Endothelial cell (in vitro differentiated cells): ENCODE measurements at regions not wholly inside any gene's neighbourhood (a gene's known extent, or its start where the extent isn't known, plus 50 kb on each side); places are given as distances from the start of the nearest gene placed in this dataset.

Experiments
- DNase-seq: peaks from one replicate; pipeline ENCODE4 v3.0.0; 2021; ENCODE audit warnings: low spot score
- H3K27ac Mint-ChIP-seq: one replicate; pipeline ENCODE4 v1.8.0; 2021; ENCODE audit warnings: mixed read lengths, inconsistent platforms; ENCODE audit not compliant: unreplicated experiment
- H3K27me3 Mint-ChIP-seq: one replicate; pipeline ENCODE4 v1.8.0; 2021; ENCODE audit warnings: mild to moderate bottlenecking, moderate library complexity, mixed read lengths, inconsistent platforms; ENCODE audit not compliant: unreplicated experiment
- H3K36me3 Mint-ChIP-seq: one replicate; pipeline ENCODE4 v1.8.0; 2021; ENCODE audit warnings: mild to moderate bottlenecking, low read depth, mixed read lengths, inconsistent platforms; ENCODE audit not compliant: unreplicated experiment
- H3K4me1 Mint-ChIP-seq: one replicate; pipeline ENCODE4 v1.8.0; 2021; ENCODE audit warnings: mild to moderate bottlenecking, mixed read lengths, inconsistent platforms; ENCODE audit not compliant: unreplicated experiment
- H3K4me3 Mint-ChIP-seq: one replicate; pipeline ENCODE4 v1.8.0; 2021; ENCODE audit warnings: mild to moderate bottlenecking, mixed read lengths, inconsistent platforms; ENCODE audit not compliant: unreplicated experiment
- H3K9me3 Mint-ChIP-seq: one replicate; pipeline ENCODE4 v1.8.0; 2021; ENCODE audit warnings: mixed read lengths, inconsistent platforms; ENCODE audit not compliant: unreplicated experiment
- TF ChIP-seq, protein P1 (sequence below): fragments of 200-600 bp; sonication (generic); IDR thresholded peaks from one replicate; pipeline ENCODE4 v1.5.0; 2021; ENCODE audit warnings: antibody characterized with exemption; ENCODE audit not compliant: unreplicated experiment

DNA sequence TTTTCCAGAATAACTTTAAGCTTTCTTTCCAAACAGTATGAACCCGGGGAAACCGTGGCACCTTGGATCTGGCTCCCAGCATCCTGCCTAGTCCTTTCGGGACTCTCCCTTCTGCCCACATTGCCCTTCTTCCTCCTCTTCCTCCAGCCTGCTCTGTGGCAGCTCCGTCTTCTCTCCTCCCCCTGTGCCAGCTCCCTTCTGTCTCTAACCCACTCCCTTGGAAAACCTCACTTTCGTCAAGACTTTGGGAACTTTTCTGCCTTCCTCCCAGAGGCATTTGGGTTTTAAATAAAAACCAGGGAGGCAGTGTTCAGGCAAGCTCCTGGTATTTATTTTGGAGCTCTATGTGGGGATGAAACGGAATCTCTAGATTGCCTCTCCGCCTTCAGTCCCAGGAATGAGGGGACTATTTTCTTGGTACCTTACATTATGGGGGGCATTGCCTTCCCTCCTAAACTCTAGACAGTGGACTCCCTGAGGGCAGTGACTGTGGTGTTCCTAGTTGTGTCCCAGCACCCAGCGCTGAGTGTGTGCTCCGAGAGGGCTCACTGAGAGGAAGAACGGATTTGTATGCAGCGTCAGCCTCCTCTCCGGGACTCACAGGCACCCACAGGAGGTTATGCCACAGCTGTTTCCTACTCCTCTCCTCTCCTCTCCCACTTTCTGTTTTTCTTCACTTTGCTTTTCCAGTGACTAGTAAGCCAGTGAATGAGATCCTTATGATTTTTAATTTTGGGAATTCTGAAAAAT, 105.4 kb upstream of the MRPS22 start:
- TF ChIP-seq, protein P1, sequence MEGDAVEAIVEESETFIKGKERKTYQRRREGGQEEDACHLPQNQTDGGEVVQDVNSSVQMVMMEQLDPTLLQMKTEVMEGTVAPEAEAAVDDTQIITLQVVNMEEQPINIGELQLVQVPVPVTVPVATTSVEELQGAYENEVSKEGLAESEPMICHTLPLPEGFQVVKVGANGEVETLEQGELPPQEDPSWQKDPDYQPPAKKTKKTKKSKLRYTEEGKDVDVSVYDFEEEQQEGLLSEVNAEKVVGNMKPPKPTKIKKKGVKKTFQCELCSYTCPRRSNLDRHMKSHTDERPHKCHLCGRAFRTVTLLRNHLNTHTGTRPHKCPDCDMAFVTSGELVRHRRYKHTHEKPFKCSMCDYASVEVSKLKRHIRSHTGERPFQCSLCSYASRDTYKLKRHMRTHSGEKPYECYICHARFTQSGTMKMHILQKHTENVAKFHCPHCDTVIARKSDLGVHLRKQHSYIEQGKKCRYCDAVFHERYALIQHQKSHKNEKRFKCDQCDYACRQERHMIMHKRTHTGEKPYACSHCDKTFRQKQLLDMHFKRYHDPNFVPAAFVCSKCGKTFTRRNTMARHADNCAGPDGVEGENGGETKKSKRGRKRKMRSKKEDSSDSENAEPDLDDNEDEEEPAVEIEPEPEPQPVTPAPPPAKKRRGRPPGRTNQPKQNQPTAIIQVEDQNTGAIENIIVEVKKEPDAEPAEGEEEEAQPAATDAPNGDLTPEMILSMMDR, result no peak
- Mint-ChIP-seq H3K36me3 (no peaks in the 10 kb centered on the region), H3K4me3 (no peak overlapping the region), H3K9me3 (no peaks in the 10 kb centered on the region), H3K27ac (no peak overlapping the region), H3K27me3 (peaks cover 2% of the 10 kb centered on the region), H3K4me1 (peaks cover 17% of the 10 kb centered on the region)
- DNase-seq, result no peak

DNA sequence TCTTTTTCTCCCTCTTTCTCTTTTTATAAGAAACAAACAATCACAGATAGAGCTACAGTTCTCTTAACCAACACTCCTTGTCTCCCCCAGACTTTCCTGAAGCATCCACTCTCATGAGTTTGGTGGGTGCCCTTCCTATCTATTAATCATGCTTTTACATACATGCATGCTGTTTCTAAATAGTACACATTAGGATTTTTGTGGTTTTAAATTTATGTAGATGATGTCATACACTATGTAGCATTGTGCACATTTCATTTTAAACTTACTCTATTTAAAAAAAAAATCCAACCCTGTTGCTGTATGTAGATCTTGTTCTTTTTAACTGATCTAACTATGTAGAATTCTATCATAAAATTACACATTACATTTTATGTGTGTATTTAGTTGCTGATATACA, 104.3 kb upstream of the MRPS22 start:
- Mint-ChIP-seq H3K36me3 (no peaks in the 10 kb centered on the region), H3K27me3 (peaks cover 2% of the 10 kb centered on the region), H3K27ac (no peak overlapping the region), H3K9me3 (no peaks in the 10 kb centered on the region), H3K4me1 (peaks cover 17% of the 10 kb centered on the region), H3K4me3 (no peak overlapping the region)
- no peak for DNase-seq
- TF ChIP-seq, protein P1, result no peak

DNA sequence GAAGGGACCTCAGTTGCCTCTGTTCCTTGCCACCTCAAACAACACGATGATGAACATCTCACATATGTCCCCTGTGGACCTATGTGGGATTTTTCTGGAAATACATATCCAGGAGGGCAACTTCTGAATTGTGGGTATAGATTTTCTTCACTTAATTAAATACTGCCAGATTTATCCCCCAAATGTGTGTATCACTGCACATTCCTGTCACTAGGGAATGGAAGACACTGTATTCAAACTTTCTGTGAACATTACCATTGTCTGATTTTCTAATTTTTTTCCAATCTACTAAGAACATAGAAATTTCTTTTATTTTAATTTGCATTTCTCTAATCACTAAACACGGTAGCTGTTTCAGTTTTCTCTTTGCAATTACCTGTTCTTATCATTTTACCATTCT, 102.0 kb upstream of the MRPS22 start:
- no peak overlapping the region for H3K27ac Mint-ChIP-seq
- TF ChIP-seq, protein P1, result peak; percentile 36
- no peaks in the 10 kb centered on the region for H3K9me3 Mint-ChIP-seq
- no peaks in the 10 kb centered on the region for H3K36me3 Mint-ChIP-seq
- peaks cover 3% of the 10 kb centered on the region for H3K4me1 Mint-ChIP-seq
- peaks cover 2% of the 10 kb centered on the region for H3K27me3 Mint-ChIP-seq
- DNase-seq, result no peak
- H3K4me3 Mint-ChIP-seq, result no peak overlapping the region

DNA sequence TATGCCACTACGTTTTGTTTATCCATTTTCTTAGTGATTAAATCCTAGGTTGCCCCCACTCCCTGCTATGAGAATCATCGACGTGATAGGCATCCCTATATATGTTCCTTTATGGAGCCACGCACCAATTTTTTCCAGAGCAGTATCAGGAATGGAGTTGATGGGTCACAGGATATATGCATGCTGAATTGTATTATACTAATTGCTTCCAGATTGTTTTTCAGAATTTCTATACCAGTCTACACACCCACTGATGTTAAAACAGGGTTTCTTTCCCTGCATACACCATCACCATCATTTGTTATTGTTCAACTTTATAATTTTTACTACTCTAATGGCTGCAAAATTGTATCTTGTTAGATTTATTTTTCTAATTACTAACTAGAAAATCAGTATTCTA, 100.1 kb upstream of the MRPS22 start:
- Mint-ChIP-seq H3K9me3 (no peaks in the 10 kb centered on the region), H3K27ac (no peak overlapping the region), H3K4me1 (no peaks in the 10 kb centered on the region), H3K36me3 (no peaks in the 10 kb centered on the region), H3K27me3 (no peaks in the 10 kb centered on the region), H3K4me3 (no peak overlapping the region)
- DNase-seq, result no peak
- TF ChIP-seq, protein P1, result no peak

DNA sequence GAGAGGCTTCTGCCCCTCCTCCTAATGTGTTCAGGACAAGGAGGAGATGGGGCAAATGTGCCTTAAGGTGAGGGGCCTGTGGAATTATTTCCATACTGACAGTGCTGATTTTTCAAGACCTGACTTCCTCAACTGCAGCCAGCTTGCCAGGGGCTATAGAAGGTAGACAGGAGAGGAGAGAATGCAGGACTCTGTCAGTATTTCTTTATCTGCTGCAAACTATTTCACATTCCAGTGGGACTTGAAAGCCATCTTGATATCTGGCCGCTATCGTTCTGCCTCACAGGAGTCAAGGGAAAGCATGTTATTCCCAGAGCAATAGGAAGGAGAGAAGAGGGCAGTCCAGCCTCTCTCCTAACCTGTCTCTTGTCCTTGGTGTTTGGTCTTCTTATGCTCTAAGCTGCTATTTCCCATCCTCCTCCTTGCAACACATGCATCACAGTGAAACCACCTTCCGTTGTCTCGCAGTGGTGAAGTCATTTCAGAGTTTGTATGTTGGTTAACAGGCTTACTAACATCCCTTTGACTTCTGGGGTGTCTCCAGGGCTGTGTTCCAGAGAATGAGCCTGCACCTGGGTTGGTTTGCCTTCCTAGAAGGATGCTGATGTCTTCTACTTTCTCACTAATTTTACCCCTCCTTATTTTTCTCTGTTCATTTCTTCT, 95.1 kb upstream of the MRPS22 start:
- H3K4me3 Mint-ChIP-seq, result no peak overlapping the region
- no peaks in the 10 kb centered on the region for H3K27me3 Mint-ChIP-seq
- no peaks in the 10 kb centered on the region for H3K36me3 Mint-ChIP-seq
- no peaks in the 10 kb centered on the region for H3K9me3 Mint-ChIP-seq
- DNase-seq, result no peak
- TF ChIP-seq, protein P1, result no peak
- no peaks in the 10 kb centered on the region for H3K4me1 Mint-ChIP-seq
- H3K27ac Mint-ChIP-seq, result no peak overlapping the region
